SK-N-MC (cell line): ENCODE measurements at regions not wholly inside any gene's neighbourhood (a gene's known extent, or its start where the extent isn't known, plus 50 kb on each side); places are given as distances from the start of the nearest gene placed in this dataset.
"Not testable (repeated sequence)": the region's sequence is repeated elsewhere in the genome, so short reads cannot be mapped to it uniquely, and the experiment has no call there.

ENCODE experiments used
- DNase-seq: peaks from one replicate; pipeline ENCODE4 v3.0.0-alpha.2; 2011; ENCODE audit warnings: low read depth, low spot score
- H3K27ac ChIP-seq: fragments of 200-600 bp; sonication (generic); 2 replicates; pipeline ENCODE4 v1.5.1; 2016; ENCODE audit warnings: mixed run types
- H3K36me3 ChIP-seq: fragments of 200-600 bp; sonication (generic); 2 replicates; pipeline ENCODE4 v1.6.1; 2017; ENCODE audit warnings: antibody characterized with exemption, low read length, mixed read lengths; ENCODE audit not compliant: insufficient read depth
- H3K4me3 ChIP-seq: fragments of 200-600 bp; sonication (generic); 2 replicates; pipeline ENCODE4 v1.5.1; 2016
- H3K9ac ChIP-seq: fragments of 200-600 bp; sonication (generic); 2 replicates; pipeline ENCODE4 v1.8.0; 2017; ENCODE audit warnings: mixed run types, mixed read lengths; ENCODE audit not compliant: insufficient read length
- H3K9me3 ChIP-seq: fragments of 200-600 bp; sonication (generic); 2 replicates; pipeline ENCODE4 v1.6.1; 2017; ENCODE audit warnings: low read depth, mild to moderate bottlenecking, antibody characterized with exemption, low read length, moderate library complexity, mixed read lengths
- EZH2 ChIP-seq: fragments of 200-600 bp; sonication (generic); IDR thresholded peaks from one replicate; pipeline ENCODE4 v1.6.1; 2017; ENCODE audit warnings: antibody characterized with exemption
- FOXP2 ChIP-seq: optimal IDR thresholded peaks from 2 replicates; pipeline ENCODE3; 2011; ENCODE audit warnings: mild to moderate bottlenecking, moderate library complexity; ENCODE audit not compliant: insufficient read depth; ENCODE audit errors: extremely low read length, control extremely low read depth
- POLR2AphosphoS5 ChIP-seq: IDR thresholded peaks from 2 replicates; pipeline ENCODE4 v1.6.1; 2012; ENCODE audit warnings: mild to moderate bottlenecking, low read depth, low read length, borderline replicate concordance

DNA sequence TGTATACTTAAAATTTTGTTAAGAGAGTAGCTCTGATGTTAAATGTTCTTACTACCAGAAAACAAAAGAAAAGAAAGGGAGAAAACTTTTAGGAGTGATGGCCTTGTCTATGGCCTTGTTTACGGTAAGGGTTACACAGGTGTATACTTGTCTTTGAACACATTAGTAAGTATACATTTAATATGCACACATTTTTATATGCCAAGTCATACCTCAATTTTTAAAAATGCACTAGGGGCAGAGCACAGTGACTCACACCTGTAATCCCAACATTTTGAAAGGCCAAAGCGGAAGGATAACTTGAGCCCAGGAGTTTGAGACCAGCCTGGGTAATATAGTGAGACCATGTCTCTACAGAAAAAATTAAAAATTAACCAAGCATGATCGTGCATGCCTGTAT is 166.7 kb upstream of the SNX2 start:
- Histone ChIP-seq H3K27ac (no peak overlapping the region), H3K9me3 (no peaks in the 10 kb centered on the region), H3K9ac (no peak overlapping the region), H3K4me3 (no peak overlapping the region), H3K36me3 (no peaks in the 10 kb centered on the region)
- TF ChIP-seq EZH2 (no peak), FOXP2 (no peak), POLR2AphosphoS5 (no peak)
- no peak for DNase-seq

DNA sequence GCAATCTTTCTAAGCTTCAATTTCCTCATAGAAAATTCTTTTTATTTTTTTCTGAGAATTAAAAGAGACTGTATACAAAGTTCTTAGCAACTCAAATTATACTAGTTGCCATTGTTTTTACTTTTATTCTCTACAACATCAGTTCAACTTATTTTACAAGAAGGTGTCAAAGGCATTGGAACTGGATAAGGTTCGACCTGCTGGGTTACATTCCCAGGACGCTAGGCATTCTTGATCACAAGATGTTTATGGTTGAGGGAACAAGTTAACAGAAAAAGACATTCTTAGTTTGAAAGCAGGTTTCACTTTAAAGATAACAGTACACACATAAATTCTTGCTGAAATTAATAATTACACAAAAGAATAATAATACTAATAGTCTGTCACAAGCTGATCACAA is 163.5 kb upstream of the SNX2 start:
- Histone ChIP-seq H3K4me3 (no peak overlapping the region), H3K9ac (no peak overlapping the region), H3K27ac (no peak overlapping the region), H3K9me3 (no peaks in the 10 kb centered on the region), H3K36me3 (no peaks in the 10 kb centered on the region)
- TF ChIP-seq FOXP2 (no peak), POLR2AphosphoS5 (no peak), EZH2 (no peak)
- DNase-seq, result no peak

DNA sequence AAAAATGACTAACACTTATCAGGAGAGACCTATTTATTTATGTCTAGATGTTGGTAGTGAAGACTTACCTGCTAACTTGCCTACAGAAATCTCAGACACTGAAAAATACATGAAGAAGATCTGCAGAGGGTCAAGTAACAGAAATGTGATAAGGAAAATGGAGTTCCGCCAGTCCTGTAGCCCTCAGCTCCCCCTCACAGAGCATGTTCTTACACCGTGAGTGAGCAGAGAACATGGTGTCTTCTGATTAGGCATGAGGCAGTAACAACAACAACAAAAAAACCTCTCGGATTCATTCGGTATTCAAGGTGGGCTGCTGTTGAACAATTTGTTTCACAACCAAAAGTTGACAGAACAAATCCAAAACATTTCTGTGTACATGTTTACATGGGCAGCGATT is 162.0 kb upstream of the SNX2 start:
- TF ChIP-seq FOXP2, result no peak
- no peak for TF ChIP-seq EZH2
- no peak for TF ChIP-seq POLR2AphosphoS5
- no peaks in the 10 kb centered on the region for H3K9me3 ChIP-seq
- no peak overlapping the region for H3K9ac ChIP-seq
- H3K36me3 ChIP-seq, result no peaks in the 10 kb centered on the region
- H3K27ac ChIP-seq, result no peak overlapping the region
- no peak overlapping the region for H3K4me3 ChIP-seq
- DNase-seq, result no peak

DNA sequence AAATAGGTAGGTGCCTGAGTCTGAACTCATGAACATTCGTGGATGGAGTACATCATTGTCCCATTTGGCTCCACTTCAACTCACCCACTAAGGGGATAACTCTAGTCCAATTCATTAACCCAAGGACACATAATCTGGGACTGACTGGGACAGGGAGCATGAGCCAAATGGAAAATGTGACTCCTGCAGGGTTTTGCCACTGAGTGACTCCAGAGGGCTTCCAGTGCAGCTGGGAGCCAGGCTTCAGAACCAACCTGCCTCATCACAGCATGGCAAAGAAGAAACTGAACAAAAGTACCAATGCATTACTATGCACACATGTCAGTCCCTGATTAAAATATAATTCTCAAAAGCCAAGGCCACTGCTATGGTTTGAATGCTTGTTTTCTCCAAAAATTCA is 159.7 kb upstream of the SNX2 start:
- Histone ChIP-seq H3K9ac (no peak overlapping the region), H3K27ac (no peak overlapping the region), H3K36me3 (no peaks in the 10 kb centered on the region), H3K4me3 (no peak overlapping the region), H3K9me3 (no peaks in the 10 kb centered on the region)
- no peak for DNase-seq
- TF ChIP-seq FOXP2, result no peak
- no peak for TF ChIP-seq POLR2AphosphoS5
- TF ChIP-seq EZH2, result no peak

DNA sequence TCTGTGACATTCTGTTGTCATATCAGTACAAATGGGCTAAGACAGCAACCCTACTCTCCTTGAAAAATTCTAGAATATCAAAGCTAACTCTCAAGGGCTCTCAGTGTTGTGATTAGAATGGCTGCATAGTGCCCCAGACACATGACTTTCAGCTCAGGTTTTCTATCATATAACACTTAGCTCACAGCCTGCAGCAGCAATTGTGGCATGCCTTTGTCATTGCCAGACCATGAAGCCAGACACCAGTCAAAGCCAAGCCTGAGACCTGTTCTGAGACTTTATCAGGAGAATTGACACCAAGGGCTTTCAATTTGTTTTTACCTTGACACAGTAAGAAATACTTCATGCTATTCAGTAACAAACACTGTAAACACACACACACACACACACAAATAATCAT is 159.0 kb upstream of the SNX2 start:
- no peak for DNase-seq
- H3K4me3 ChIP-seq, result no peak overlapping the region
- H3K36me3 ChIP-seq, result no peaks in the 10 kb centered on the region
- no peak overlapping the region for H3K27ac ChIP-seq
- TF ChIP-seq POLR2AphosphoS5 (no peak), EZH2 (no peak), FOXP2 (no peak)
- H3K9me3 ChIP-seq, result no peaks in the 10 kb centered on the region
- H3K9ac ChIP-seq, result no peak overlapping the region

DNA sequence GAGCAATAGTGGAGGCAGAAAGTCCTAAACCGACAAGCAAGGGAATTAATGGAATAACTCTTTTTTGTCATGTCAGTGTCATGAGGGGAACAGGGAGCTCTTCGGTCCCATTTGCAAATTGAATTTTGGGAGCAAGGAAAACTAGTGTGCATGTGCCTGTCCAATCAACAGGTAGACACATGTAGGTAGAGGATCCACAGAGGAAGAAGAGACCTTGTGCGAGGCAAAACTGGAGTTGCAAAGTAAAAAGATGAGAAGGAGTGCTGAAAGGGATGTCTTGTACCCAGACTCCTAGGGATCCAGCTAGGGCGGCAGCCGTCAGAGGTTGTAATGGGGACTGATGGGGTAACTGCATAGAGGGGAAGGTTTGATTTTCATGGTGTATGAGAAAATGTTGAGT is 156.8 kb upstream of the SNX2 start:
- not testable (repeated sequence) for H3K27ac ChIP-seq, H3K4me3 ChIP-seq, H3K36me3 ChIP-seq, H3K9me3 ChIP-seq, DNase-seq, H3K9ac ChIP-seq

DNA sequence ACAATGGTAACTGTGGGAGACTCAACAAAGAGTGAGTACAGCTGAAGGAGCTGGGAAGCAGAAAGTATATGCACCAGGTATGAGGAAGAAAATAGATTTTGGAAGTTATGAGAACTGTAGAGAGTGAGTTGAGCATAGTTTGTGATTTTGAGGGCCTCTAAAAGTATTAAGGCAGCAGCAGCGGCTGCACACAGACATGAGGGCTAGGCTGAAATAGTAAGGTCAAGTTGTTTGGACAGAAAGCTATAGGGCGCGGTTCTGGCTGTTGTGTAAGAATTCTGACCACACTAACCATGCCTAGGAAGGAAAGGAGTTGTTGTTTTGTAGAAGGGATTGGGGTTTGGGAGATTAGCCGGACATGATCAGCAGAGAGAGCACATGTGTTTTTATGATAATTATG is 154.1 kb upstream of the SNX2 start:
- not testable (repeated sequence) for H3K9ac ChIP-seq, H3K9me3 ChIP-seq, H3K4me3 ChIP-seq, H3K27ac ChIP-seq, DNase-seq, H3K36me3 ChIP-seq

DNA sequence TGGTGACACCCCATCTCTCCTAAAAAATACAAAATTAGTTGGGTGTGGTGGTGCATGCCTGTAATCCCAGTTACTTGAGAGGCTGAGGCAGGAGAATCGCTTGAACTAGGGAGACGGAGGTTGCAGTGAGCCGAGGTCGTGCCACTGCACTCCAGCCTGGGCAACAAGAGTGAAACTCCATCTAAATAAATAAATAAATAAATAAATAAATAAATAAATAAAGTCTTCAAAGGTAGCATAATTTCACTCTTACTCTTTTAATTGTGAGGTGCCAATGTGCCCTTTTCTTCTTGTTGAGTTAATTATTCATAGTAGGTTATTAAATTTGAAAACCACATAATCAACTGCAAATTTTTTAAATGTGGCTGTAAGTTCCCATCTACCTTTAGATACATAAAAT is 146.2 kb upstream of the SNX2 start:
- not testable (repeated sequence) for DNase-seq, H3K4me3 ChIP-seq, H3K27ac ChIP-seq, H3K36me3 ChIP-seq, H3K9ac ChIP-seq, H3K9me3 ChIP-seq

DNA sequence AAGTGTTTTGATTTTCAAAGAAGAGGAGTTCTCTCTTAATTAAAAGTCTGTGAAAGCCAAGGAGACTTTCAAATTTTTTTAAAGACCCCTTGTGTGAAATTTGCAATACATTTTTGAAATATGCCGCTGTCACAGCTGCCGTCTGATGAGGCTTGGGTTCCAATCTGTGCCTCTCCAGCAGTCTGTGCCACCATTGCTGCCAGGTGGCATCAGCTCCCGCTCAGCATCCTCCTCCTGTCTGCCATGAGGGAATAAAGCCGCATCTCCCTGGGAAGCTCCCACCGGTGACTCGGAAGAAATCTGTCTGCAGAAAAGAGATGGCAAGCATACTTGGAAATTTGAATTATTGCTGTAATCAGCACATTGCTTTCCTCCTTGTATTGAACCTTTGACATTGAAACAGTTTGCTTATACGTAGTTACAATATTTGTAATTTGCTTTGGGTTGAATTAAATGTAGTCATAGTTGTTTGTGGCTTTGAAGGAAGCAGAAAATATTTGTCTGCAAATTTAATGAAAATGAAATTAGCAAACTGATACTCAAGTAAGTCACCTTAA is 145.7 kb upstream of the SNX2 start:
- no peak for DNase-seq
- no peak overlapping the region for H3K9ac ChIP-seq
- no peaks in the 10 kb centered on the region for H3K9me3 ChIP-seq
- no peak overlapping the region for H3K4me3 ChIP-seq
- TF ChIP-seq EZH2 (no peak), FOXP2 (no peak), POLR2AphosphoS5 (no peak)
- H3K36me3 ChIP-seq, result no peaks in the 10 kb centered on the region
- H3K27ac ChIP-seq, result no peak overlapping the region

DNA sequence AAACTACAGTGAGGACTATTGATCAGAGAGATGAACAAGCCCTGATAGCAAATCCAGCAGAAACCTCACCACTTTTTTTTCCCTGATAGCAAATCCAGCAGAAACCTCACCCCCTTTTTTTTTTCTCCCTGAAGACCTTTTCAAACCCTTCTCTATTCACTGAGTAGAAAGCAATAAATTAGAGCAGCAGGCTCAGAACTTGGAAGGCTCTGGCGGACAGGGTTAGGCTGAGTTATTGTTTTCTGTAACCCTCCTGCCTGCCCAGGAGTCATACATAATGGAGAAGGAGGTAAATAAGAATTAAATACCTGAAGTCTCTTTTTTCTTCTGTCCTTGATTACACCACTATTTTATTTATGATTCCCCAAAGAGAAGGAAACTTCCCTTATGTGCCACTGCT is 136.3 kb upstream of the SNX2 start:
- H3K9ac ChIP-seq, result no peak overlapping the region
- TF ChIP-seq FOXP2, result no peak
- no peak for TF ChIP-seq POLR2AphosphoS5
- no peak for TF ChIP-seq EZH2

More for the DNA sequence above, 136.3 kb upstream of the SNX2 start:
- Histone ChIP-seq H3K9me3 (no peaks in the 10 kb centered on the region), H3K4me3 (no peak overlapping the region), H3K36me3 (no peaks in the 10 kb centered on the region), H3K27ac (no peak overlapping the region)
- DNase-seq, result no peak
